ENCODE measurements at regions not wholly inside any gene's neighbourhood (a gene's known extent, or its start where the extent isn't known, plus 50 kb on each side); places are given as distances from the start of the nearest gene placed in this dataset.
"Not testable (repeated sequence)": the region's sequence is repeated elsewhere in the genome, so short reads cannot be mapped to it uniquely, and the experiment has no call there.

- DNase-seq, result no peak
Measured at GRCh38 chr2:220745682-220746081, 826.4 kb downstream of the EPHA4 start.

GRCh38 chr2:220747736-220748135 is 824.4 kb downstream of the EPHA4 start:
- DNase-seq, result no peak

GRCh38 chr2:220748875-220749479 is 823.1 kb downstream of the EPHA4 start:
- no peak for DNase-seq

DNA sequence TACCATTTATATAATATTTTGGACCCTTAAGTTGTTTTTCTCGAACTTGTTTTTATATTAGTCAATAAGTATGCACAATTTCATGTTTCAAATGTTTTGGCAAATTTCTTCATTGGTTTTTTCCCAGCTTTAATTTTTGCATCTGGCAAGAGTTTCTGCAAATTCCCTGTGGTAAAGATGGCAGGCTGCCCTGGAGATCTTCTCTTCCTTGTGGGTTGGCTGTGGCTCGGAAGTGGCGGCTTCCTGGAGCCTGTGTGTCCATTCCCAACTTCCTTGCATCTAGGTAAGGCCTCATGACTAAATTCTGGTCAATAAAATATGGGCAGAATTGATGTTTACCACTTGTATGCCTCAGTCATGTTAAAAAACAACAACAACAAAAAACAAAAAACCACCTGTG is 818.6 kb downstream of the EPHA4 start:
- no peak for DNase-seq

GRCh38 chr2:220756653-220757052 is 815.5 kb downstream of the EPHA4 start:
- no peak for DNase-seq

GRCh38 chr2:220758376-220758775 is 813.7 kb downstream of the EPHA4 start:
- DNase-seq, result not testable (repeated sequence)

DNA sequence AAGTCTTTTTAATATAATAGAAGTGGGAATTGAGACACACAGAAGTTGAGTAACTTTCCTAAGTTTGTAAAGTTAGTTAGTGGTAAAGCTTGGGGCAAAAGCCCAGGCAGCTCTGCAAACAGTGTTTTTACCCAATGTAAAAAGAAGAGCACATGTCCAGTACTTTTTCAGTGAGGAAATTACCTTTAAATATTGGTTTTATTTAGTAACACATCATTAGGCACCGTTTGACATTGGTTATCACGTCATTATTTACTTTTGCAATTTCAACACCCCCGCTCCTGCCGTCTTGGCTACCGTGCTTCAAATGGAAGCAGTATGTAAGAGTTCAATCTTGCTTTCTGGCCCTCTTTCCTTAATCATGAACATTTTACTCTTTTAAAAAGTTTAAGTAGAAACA is 807.9 kb downstream of the EPHA4 start:
- DNase-seq, result no peak

DNA sequence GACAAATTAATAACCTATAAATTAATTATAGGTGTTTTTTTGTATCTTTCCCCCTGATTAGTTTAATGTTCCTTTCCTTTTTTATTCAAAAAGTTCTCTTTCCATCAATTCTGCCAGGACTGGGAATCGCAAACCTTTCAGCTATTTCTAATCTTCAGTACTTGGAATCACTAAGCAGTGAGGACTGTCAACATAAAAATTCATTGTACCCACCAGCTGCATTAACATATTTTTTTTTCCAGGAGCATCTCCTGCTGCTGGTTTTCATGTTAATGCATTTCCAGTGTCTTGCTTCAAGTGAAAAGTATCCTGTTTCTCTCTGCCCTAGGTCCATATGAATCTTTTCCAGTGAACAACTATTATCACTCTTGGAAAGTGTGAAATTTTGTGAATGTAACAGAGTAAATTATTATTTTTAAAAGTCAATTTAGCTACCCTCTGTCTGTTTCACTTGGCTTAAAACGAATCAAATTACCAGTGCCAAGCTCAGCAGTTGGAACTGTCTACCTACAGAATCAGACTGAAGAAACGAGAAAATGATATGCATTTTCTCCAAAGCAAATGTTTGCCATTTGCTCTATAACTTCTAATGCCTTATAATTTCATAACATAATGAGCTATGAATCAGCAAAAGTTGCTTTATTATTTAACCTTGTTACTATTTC is 804.4 kb downstream of the EPHA4 start:
- no peak for DNase-seq

DNA sequence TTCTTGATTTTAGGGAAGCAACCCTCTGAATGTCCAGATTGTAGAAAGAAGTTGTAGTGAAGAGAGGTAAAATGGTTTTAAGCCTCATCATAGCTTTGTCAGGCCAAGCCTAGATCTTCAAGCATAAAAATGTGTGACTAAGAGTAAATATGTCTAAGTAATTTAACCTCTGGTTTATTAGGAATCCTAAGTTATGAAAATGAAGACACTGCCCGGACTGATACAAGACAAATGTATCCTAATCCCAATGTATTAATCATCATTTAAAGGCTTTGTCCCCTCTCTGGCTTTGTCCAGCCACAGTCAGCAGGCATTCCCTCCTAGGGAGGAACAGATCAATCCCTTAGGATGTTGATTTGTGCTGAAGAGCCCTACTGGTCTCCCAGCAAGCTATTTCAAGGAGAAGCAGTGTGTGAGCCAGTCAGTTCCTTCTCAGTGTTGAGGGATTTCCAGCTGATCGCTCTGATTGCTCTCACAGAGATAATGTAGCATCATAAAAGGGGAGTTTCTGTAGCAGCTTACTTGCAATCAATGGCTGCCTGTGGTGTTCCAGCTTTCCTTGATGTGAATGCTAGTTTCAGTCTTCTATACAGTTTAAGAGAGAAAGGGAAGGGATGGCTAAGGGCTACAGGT is 796.1 kb downstream of the EPHA4 start:
- no peak for DNase-seq

DNA sequence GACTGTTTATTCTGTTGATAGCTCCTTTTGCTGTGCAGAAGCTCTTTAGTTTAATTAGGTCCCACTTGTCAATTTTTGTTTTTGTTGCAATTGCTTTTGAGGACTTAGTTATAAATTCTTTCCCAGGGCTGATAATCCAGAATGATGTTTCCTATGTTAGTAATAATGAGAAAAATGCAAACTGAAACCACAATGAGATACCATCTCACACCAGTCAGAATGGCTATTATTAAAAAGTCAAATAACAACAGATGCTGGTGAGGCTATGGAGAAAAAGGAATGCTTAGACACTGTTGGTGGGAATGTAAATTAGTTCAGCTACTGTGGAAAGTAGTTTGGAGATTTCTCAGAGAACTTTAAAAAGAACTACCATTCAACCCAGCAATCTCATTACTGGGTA is 793.0 kb downstream of the EPHA4 start:
- not testable (repeated sequence) for DNase-seq

GRCh38 chr2:220779511-220779910 is 792.6 kb downstream of the EPHA4 start:
- no peak for DNase-seq

- no peak for DNase-seq
Measured at GRCh38 chr2:220779931-220780330, 792.2 kb downstream of the EPHA4 start.

- no peak for DNase-seq
Measured at GRCh38 chr2:220781622-220782241, 790.4 kb downstream of the EPHA4 start.

GRCh38 chr2:220782609-220783113 is 789.4 kb downstream of the EPHA4 start:
- no peak for DNase-seq

DNA sequence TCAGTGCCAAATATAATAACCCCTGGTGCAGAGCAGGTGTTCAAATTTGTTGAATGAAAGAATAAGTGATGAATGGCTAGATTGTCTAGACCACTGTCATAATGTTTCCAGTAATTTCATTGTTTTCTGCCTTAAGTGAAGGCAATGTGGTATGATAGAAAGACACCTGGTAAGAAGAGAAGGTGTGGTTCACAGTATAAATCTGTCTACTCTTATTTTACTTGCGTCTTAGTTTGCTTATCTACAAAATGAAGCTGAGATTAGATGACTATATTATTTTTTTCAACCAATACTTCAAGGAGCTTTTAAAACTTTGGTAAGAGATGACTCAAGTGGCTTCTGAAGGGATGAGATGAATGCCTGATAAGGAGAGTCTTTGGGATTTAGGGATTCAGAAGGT is 788.4 kb downstream of the EPHA4 start:
- DNase-seq, result no peak

DNA sequence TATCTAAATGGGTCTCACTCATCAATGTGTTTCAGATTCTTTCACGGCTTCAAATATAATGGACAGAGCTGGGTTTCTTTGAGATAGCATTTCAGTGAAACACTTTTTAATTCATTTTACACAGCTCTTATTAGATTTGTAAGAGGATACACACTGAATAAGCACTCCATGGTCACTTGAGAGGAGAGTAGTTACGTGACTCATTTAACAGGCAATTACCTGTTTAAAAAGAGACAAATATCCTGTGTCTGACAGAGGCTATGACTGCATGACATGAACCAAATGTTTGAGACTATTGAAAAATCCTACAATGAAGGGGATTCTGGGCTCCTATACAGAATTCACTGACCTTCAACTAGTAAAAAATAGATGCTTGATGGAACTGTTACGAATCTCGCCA is 786.9 kb downstream of the EPHA4 start:
- peak; percentile 29 for DNase-seq

DNA sequence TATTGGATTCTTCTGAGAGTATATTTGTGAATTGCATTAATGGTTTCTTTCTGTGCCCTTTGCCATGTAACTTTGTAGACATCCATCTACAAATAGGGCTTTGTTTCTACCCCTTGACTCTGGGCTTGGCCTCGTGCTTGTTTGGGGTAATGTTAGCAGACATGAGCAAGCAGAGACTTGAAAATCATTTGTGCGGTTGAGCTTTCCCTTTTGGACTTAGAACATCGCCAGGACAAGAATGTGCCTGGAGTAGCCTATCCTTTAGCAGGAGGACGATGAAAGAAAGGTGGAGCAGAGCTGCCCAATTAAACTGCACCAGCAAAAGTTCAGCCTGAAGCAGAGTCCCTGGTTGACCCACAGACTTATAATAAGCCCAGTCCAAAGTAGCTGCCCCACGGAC is 785.9 kb downstream of the EPHA4 start:
- DNase-seq, result no peak

DNA sequence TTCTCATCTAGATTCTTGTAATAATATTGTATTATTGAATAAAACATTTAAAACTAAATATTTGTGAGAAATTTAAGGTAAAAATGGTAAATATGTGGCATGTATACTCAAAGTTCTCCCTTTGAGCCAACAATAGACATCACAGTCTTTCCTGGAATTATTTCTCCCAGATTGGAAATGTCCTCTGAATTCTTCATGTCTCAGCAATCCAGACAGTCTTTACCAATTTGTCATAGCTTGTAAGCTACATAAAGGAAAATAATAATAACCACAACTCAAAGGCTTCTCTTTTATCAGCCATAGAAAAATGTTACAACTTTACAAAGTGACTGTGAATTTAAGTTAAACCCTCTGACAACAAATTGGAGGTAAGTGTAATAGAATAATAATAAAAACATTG is 784.9 kb downstream of the EPHA4 start:
- DNase-seq, result no peak

- no peak for DNase-seq
Measured at GRCh38 chr2:220789961-220790360, 782.1 kb downstream of the EPHA4 start.

DNA sequence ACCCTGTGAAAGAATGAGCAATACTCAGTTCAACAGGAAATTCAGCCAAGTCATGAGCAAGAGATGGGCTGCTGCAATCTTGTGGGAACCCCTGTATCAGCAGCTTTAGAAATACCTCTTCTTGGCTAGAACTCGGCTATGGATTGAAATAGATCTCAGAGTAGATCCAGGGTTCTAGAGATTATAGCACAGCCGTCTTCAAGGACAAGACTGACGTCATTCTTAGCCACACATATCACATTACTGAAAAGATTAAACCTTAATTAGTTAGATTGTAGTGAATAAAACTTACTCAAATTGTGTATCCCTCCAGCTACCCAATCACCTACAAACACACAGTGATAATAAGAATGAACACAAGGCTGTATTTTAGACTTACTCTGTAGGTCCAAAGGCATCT is 776.4 kb downstream of the EPHA4 start:
- DNase-seq, result no peak

GRCh38 chr2:220811115-220811514 is 761.0 kb downstream of the EPHA4 start:
- DNase-seq, result no peak

DNA sequence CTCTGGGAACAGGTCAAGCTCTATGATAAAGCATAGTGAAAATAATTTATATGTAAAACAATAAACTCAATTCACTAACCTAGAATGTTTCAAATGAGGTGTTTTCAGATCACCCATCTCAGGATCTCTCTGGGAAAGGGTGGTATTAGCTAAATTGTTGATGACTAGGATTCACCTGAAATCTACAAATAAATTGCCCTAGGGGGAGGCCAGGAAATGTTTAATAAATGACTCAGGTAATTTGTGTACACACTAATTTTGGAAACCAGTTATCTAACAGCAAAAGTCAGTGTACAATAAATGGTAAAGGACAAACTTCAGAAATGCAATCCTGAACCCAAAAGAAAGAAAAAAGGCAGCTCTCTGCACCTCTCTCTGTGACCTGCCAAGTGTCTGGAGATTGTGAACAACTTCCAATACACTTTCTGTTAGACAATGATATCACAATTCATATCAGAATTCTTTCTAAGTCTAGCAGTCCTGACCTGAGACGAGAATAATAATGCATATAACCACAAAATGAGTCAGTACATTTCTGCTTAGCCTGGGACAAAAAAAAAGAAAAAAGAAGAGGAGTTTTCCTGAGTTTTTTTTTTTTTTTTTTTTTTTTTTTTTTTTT is 760.0 kb downstream of the EPHA4 start:
- DNase-seq, result no peak

DNA sequence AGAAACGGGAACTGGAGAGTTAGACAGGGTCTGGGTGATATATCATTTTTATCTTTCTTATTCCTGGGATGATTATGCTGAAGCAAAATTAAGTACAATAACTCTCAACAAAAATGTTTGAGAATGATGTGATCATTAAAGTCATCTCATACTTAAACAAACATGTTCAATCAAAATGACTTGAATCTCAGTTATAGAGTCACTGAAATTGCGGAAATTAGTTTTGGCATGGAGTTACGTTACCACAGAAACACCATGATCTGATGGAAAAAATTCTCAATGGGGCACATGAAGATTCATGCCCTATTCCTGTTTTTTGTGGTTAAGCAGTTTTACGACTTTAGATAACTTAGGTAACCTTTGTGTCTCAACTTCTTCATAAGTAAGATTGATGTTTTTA is 757.7 kb downstream of the EPHA4 start:
- no peak for DNase-seq

All from NCI-H2107 (cell line).